Cardiac muscle cell (in vitro differentiated cells and primary cell): ENCODE measurements at regions not wholly inside any gene's neighbourhood (a gene's known extent, or its start where the extent isn't known, plus 50 kb on each side); places are given as distances from the start of the nearest gene placed in this dataset.

Source experiments
- DNase-seq, 2 donors: peaks; one replicate each; pipeline versions ENCODE4 v3.0.0 to v3.0.0-alpha.2; 2010 to 2017; ENCODE audit warnings: low read depth in 1 of 2, low spot score in 1 of 2
- H3K27ac ChIP-seq: fragments of 200-600 bp; sonication (generic); 2 replicates; pipeline ENCODE4 v1.5.1; 2016
- H3K27me3 ChIP-seq: fragments of 200-600 bp; sonication (generic); 2 replicates; pipeline ENCODE4 v1.6.0; 2016; ENCODE audit warnings: control low read depth
- H3K36me3 ChIP-seq: fragments of 200-600 bp; sonication (generic); 2 replicates; pipeline ENCODE4 v1.5.1; 2016; ENCODE audit warnings: control low read depth
- H3K4me1 ChIP-seq: fragments of 200-600 bp; sonication (generic); 2 replicates; pipeline ENCODE4 v1.8.1; 2017; ENCODE audit warnings: low read depth, mild to moderate bottlenecking, mixed run types
- H3K4me3 ChIP-seq: fragments of 200-600 bp; sonication (generic); 2 replicates; pipeline ENCODE4 v1.5.1; 2016; ENCODE audit warnings: mild to moderate bottlenecking
- H3K9me3 ChIP-seq: fragments of 200-600 bp; sonication (generic); 2 replicates; pipeline ENCODE4 v1.5.1; 2017; ENCODE audit warnings: low read depth, mild to moderate bottlenecking, control low read depth
- TF ChIP-seq, protein P1 (sequence below): IDR thresholded peaks from 2 replicates; pipeline ENCODE4 v1.5.1; 2012; ENCODE audit warnings: low read depth, mild to moderate bottlenecking, low read length

DNA sequence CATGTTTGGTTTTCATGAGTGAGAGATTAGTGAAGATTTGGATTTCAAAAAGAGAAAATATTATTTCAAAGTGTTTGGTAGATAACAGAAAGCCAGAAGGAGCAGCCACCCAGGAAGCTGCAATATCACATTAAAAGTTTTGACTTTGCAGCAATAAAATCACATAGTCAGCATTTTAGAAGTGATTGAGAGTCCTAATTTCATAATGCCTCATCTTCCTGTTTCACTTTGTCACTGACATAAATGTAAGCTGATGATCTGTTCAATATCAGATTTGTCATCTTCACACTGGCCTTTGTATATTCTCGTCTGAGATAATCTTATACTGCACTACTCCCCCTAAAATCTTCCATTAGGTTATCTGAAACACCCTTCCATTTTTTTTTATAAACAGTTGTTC lies 690.5 kb downstream of the ADCYAP1 start:
- no peaks in the 10 kb centered on the region for H3K27me3 ChIP-seq
- no peaks in the 10 kb centered on the region for H3K9me3 ChIP-seq
- no peaks in the 10 kb centered on the region for H3K36me3 ChIP-seq
- H3K4me1 ChIP-seq, result no peaks in the 10 kb centered on the region
- no peak overlapping the region for H3K27ac ChIP-seq
- DNase-seq, result no peak
- TF ChIP-seq, protein P1, sequence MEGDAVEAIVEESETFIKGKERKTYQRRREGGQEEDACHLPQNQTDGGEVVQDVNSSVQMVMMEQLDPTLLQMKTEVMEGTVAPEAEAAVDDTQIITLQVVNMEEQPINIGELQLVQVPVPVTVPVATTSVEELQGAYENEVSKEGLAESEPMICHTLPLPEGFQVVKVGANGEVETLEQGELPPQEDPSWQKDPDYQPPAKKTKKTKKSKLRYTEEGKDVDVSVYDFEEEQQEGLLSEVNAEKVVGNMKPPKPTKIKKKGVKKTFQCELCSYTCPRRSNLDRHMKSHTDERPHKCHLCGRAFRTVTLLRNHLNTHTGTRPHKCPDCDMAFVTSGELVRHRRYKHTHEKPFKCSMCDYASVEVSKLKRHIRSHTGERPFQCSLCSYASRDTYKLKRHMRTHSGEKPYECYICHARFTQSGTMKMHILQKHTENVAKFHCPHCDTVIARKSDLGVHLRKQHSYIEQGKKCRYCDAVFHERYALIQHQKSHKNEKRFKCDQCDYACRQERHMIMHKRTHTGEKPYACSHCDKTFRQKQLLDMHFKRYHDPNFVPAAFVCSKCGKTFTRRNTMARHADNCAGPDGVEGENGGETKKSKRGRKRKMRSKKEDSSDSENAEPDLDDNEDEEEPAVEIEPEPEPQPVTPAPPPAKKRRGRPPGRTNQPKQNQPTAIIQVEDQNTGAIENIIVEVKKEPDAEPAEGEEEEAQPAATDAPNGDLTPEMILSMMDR, result no peak
- H3K4me3 ChIP-seq, result no peak overlapping the region

GRCh38 chr18:1599196-1599595 lies 694.5 kb downstream of the ADCYAP1 start:
- H3K9me3 ChIP-seq, result no peaks in the 10 kb centered on the region
- no peaks in the 10 kb centered on the region for H3K36me3 ChIP-seq
- no peak overlapping the region for H3K4me3 ChIP-seq
- no peaks in the 10 kb centered on the region for H3K27me3 ChIP-seq
- TF ChIP-seq, protein P1, result no peak
- H3K4me1 ChIP-seq, result no peaks in the 10 kb centered on the region
- no peak for DNase-seq
- H3K27ac ChIP-seq, result no peak overlapping the region

- Histone ChIP-seq H3K4me3 (no peak overlapping the region), H3K27me3 (no peaks in the 10 kb centered on the region), H3K36me3 (no peaks in the 10 kb centered on the region), H3K27ac (no peak overlapping the region), H3K4me1 (no peaks in the 10 kb centered on the region), H3K9me3 (no peaks in the 10 kb centered on the region)
- TF ChIP-seq, protein P1, result no peak
- no peak for DNase-seq
Measured at GRCh38 chr18:1604751-1605150, 700.1 kb downstream of the ADCYAP1 start.

GRCh38 chr18:1618364-1618763 lies 713.7 kb downstream of the ADCYAP1 start:
- Histone ChIP-seq H3K4me3 (no peak overlapping the region), H3K27me3 (no peaks in the 10 kb centered on the region), H3K9me3 (no peaks in the 10 kb centered on the region), H3K36me3 (no peaks in the 10 kb centered on the region), H3K27ac (no peak overlapping the region), H3K4me1 (no peaks in the 10 kb centered on the region)
- TF ChIP-seq, protein P1, result no peak
- no peak for DNase-seq

GRCh38 chr18:1619507-1619906 lies 714.8 kb downstream of the ADCYAP1 start:
- no peak for DNase-seq
- H3K27me3 ChIP-seq, result no peaks in the 10 kb centered on the region
- no peaks in the 10 kb centered on the region for H3K4me1 ChIP-seq
- H3K27ac ChIP-seq, result no peak overlapping the region
- no peaks in the 10 kb centered on the region for H3K9me3 ChIP-seq
- TF ChIP-seq, protein P1, result no peak
- H3K36me3 ChIP-seq, result no peaks in the 10 kb centered on the region
- H3K4me3 ChIP-seq, result no peak overlapping the region

DNA sequence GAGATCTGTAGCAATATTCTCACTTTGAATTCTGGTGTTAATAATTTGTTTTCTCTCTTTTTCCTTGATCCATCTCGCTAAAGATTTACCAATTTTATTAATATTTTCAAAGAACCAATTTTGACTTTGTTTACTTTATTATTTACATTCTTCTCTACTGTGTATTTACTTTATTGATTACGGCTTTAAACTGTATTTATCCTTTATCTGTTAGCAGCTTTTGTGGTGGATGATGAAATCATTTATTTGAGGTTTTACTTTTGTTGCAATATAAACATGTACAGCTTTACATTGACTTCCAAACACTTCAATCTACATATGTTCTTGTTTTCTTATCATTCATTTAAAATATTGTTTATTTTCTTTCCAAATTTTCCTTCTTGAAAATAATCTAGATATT lies 719.9 kb downstream of the ADCYAP1 start:
- TF ChIP-seq, protein P1, result no peak

More for the DNA sequence above, 719.9 kb downstream of the ADCYAP1 start:
- no peak for DNase-seq
- H3K27ac ChIP-seq, result no peak overlapping the region
- no peaks in the 10 kb centered on the region for H3K27me3 ChIP-seq
- no peaks in the 10 kb centered on the region for H3K9me3 ChIP-seq
- no peak overlapping the region for H3K4me3 ChIP-seq
- H3K4me1 ChIP-seq, result no peaks in the 10 kb centered on the region
- H3K36me3 ChIP-seq, result no peaks in the 10 kb centered on the region
